ENCODE measurements at regions not wholly inside any gene's neighbourhood (a gene's known extent, or its start where the extent isn't known, plus 50 kb on each side); places are given as distances from the start of the nearest gene placed in this dataset.

GRCh38 chr12:100043631-100044030, 58.9 kb upstream of the ANKS1B start:
- TF ChIP-seq EZH2 (IDR thresholded peaks at IDR 0.05; ENCODE audit: borderline replicate concordance, low read depth, low read length, poor library complexity, severe bottlenecking): no peak
- TF ChIP-seq CTCF (conservative IDR thresholded peaks at IDR 0.05; ENCODE audit: low read depth, low read length): no peak

Measured in A673 (cell line).